Vagina (tissue), 2 donors: ENCODE measurements at regions not wholly inside any gene's neighbourhood (a gene's known extent, or its start where the extent isn't known, plus 50 kb on each side); places are given as distances from the start of the nearest gene placed in this dataset.

Experiments used
- POLR2AphosphoS5 ChIP-seq, 2 donors: sonication (generic); formaldehyde crosslinking; IDR thresholded peaks; one replicate each; pipeline ENCODE4 v1.9.0; 2017; ENCODE audit warnings: antibody characterized with exemption in 2 of 2, mild to moderate bottlenecking in 2 of 2, low read depth in 1 of 2; ENCODE audit not compliant: insufficient read depth in 1 of 2
- TF ChIP-seq, protein P1 (sequence below), 3 experiments: fragments of 450-650 bp in 2 of 3; fragments of 200-600 bp in 1 of 3; sonication (generic) in 1 of 3; IDR thresholded peaks; one replicate each; pipeline ENCODE4 v1.5.1; 2017 to 2019; ENCODE audit warnings: antibody characterized with exemption in 3 of 3, mild to moderate bottlenecking in 2 of 3, moderate library complexity in 2 of 3

GRCh38 chr1:95953015-95953414 lies 719.0 kb downstream of the RWDD3 start:
- no peak for TF ChIP-seq POLR2AphosphoS5 (IDR thresholded peaks at IDR 0.05; ENCODE audit: insufficient read depth in 1 of 2, low read depth in 1 of 2)
- TF ChIP-seq, protein P1, sequence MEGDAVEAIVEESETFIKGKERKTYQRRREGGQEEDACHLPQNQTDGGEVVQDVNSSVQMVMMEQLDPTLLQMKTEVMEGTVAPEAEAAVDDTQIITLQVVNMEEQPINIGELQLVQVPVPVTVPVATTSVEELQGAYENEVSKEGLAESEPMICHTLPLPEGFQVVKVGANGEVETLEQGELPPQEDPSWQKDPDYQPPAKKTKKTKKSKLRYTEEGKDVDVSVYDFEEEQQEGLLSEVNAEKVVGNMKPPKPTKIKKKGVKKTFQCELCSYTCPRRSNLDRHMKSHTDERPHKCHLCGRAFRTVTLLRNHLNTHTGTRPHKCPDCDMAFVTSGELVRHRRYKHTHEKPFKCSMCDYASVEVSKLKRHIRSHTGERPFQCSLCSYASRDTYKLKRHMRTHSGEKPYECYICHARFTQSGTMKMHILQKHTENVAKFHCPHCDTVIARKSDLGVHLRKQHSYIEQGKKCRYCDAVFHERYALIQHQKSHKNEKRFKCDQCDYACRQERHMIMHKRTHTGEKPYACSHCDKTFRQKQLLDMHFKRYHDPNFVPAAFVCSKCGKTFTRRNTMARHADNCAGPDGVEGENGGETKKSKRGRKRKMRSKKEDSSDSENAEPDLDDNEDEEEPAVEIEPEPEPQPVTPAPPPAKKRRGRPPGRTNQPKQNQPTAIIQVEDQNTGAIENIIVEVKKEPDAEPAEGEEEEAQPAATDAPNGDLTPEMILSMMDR (IDR thresholded peaks at IDR 0.05) = peak in 1 of 3 experiments; percentile 25
